HEK293 (cell line): ENCODE measurements at regions not wholly inside any gene's neighbourhood (a gene's known extent, or its start where the extent isn't known, plus 50 kb on each side); places are given as distances from the start of the nearest gene placed in this dataset.

Experiments used
- CTCF ChIA-PET: fragments of 350-600 bp; formaldehyde crosslinking; extraction: SDS; loops from one replicate; lab custom pipeline; 2021; ENCODE audit warnings: antibody characterized with exemption; lab: Yijun Ruan, JAX
- POLR2A ChIA-PET: fragments of 300-600 bp; formaldehyde crosslinking; extraction: SDS; loops from one replicate; lab custom pipeline; 2020; ENCODE audit warnings: antibody characterized with exemption, inconsistent platforms; lab: Yijun Ruan, JAX
- H3K27ac ChIP-seq: fragments of 200-500 bp; sonication (Bioruptor generic); 2 replicates; pipeline ENCODE4 v1.5.1; 2014; ENCODE audit warnings: low read depth, low read length, control low read depth, inconsistent platforms; ENCODE audit errors: extremely low read depth
- H3K36me3 ChIP-seq, 2 experiments: fragments of 200-500 bp in 1 of 2; sonication (Bioruptor generic) in 1 of 2; 1 replicate in 1 of 2; 2 replicates in 1 of 2; pipeline ENCODE4 v1.5.1; 2014 to 2017; ENCODE audit warnings: inconsistent platforms in 2 of 2, low read length in 2 of 2; ENCODE audit not compliant: control insufficient read depth in 2 of 2, insufficient read depth in 1 of 2
- H3K4me1 ChIP-seq: fragments of 200-500 bp; sonication (Bioruptor generic); 2 replicates; pipeline ENCODE4 v1.5.1; 2014; ENCODE audit warnings: mild to moderate bottlenecking, low read length, inconsistent platforms; ENCODE audit not compliant: control insufficient read depth, insufficient read depth
- H3K4me3 ChIP-seq: 2 replicates; pipeline ENCODE4 v1.5.1; 2011; ENCODE audit warnings: low read depth, mild to moderate bottlenecking, control low read depth, low read length, moderate library complexity
- H3K9me3 ChIP-seq: fragments of 200-500 bp; sonication (Bioruptor generic); 2 replicates; pipeline ENCODE4 v1.5.1; 2014; ENCODE audit warnings: low read depth, low read length, inconsistent platforms; ENCODE audit not compliant: control insufficient read depth, insufficient read depth
- MEIS1 ChIP-seq: sonication (generic); formaldehyde crosslinking; IDR thresholded peaks from 2 replicates; pipeline ENCODE4 v1.8.1; 2022; ENCODE audit warnings: missing genetic modification reagents, mild to moderate bottlenecking, borderline replicate concordance
- OSR2 ChIP-seq: fragments of 450-650 bp; formaldehyde crosslinking; IDR thresholded peaks from 2 replicates; pipeline ENCODE4 v1.5.1; 2016; ENCODE audit warnings: missing biosample characterization, missing genetic modification characterization
- PRDM1 ChIP-seq: fragments of 450-650 bp; formaldehyde crosslinking; IDR thresholded peaks from 2 replicates; pipeline ENCODE4; 2016; ENCODE audit warnings: missing biosample characterization, missing genetic modification characterization
- PRDM4 ChIP-seq: fragments of 450-650 bp; formaldehyde crosslinking; IDR thresholded peaks from 2 replicates; pipeline ENCODE4 v1.5.1; 2017; ENCODE audit warnings: missing biosample characterization, missing genetic modification characterization
- SCRT1 ChIP-seq: fragments of 450-650 bp; formaldehyde crosslinking; IDR thresholded peaks from 2 replicates; pipeline ENCODE4 v1.5.1; 2016; ENCODE audit warnings: missing biosample characterization, missing genetic modification characterization, borderline replicate concordance
- ZBTB1 ChIP-seq: fragments of 450-650 bp; formaldehyde crosslinking; IDR thresholded peaks from 2 replicates; pipeline ENCODE4 v1.5.1; 2016; ENCODE audit warnings: missing biosample characterization, missing genetic modification characterization
- ZBTB7A ChIP-seq: fragments of 450-650 bp; formaldehyde crosslinking; IDR thresholded peaks from 2 replicates; pipeline ENCODE4 v1.5.1; 2016; ENCODE audit warnings: low read depth, missing biosample characterization, missing genetic modification characterization
- ZNF133 ChIP-seq: fragments of 450-650 bp; formaldehyde crosslinking; IDR thresholded peaks from 2 replicates; pipeline ENCODE4 v1.5.1; 2016; ENCODE audit warnings: missing biosample characterization, missing genetic modification characterization
- ZNF169 ChIP-seq: fragments of 450-650 bp; formaldehyde crosslinking; IDR thresholded peaks from 2 replicates; pipeline ENCODE4 v1.5.1; 2016; ENCODE audit warnings: missing biosample characterization, missing genetic modification characterization
- ZNF184 ChIP-seq: fragments of 450-650 bp; IDR thresholded peaks from 2 replicates; pipeline ENCODE4 v1.5.1; 2018; ENCODE audit warnings: missing biosample characterization, mild to moderate bottlenecking, missing genetic modification characterization
- ZNF354C ChIP-seq: fragments of 450-650 bp; formaldehyde crosslinking; IDR thresholded peaks from 2 replicates; pipeline ENCODE4 v1.5.1; 2016; ENCODE audit warnings: missing biosample characterization, missing genetic modification characterization, low read depth, borderline replicate concordance
- ZNF362 ChIP-seq: fragments of 450-650 bp; formaldehyde crosslinking; IDR thresholded peaks from 2 replicates; pipeline ENCODE4 v1.5.1; 2016; ENCODE audit warnings: missing biosample characterization, missing genetic modification characterization
- ZNF37A ChIP-seq: fragments of 450-650 bp; IDR thresholded peaks from 2 replicates; pipeline ENCODE4 v1.5.1; 2018; ENCODE audit warnings: missing biosample characterization, missing genetic modification characterization
- ZNF391 ChIP-seq: fragments of 450-650 bp; formaldehyde crosslinking; IDR thresholded peaks from 2 replicates; pipeline ENCODE4 v1.5.1; 2016; ENCODE audit warnings: low read depth, missing biosample characterization, missing genetic modification characterization, borderline replicate concordance
- ZNF610 ChIP-seq: fragments of 450-650 bp; formaldehyde crosslinking; IDR thresholded peaks from 2 replicates; pipeline ENCODE4 v1.5.1; 2016; ENCODE audit warnings: missing biosample characterization, missing genetic modification characterization, borderline replicate concordance
- ZNF623 ChIP-seq: fragments of 450-650 bp; formaldehyde crosslinking; IDR thresholded peaks from 2 replicates; pipeline ENCODE4 v1.5.1; 2016; ENCODE audit warnings: missing biosample characterization, missing genetic modification characterization
- ZNF707 ChIP-seq: fragments of 450-650 bp; formaldehyde crosslinking; IDR thresholded peaks from 2 replicates; pipeline ENCODE4 v1.5.1; 2016; ENCODE audit warnings: missing biosample characterization, missing genetic modification characterization
- ZNF830 ChIP-seq: fragments of 450-650 bp; IDR thresholded peaks from 2 replicates; pipeline ENCODE4 v1.5.0; 2018; ENCODE audit warnings: missing biosample characterization, missing genetic modification characterization, low read depth, mild to moderate bottlenecking, moderate library complexity
- ZNF837 ChIP-seq: fragments of 450-650 bp; formaldehyde crosslinking; IDR thresholded peaks from 2 replicates; pipeline ENCODE4 v1.5.1; 2016; ENCODE audit warnings: missing biosample characterization, missing genetic modification characterization
- ZSCAN16 ChIP-seq: fragments of 450-650 bp; formaldehyde crosslinking; IDR thresholded peaks from 2 replicates; pipeline ENCODE4 v1.5.1; 2016; ENCODE audit warnings: missing biosample characterization, missing genetic modification characterization
- TF ChIP-seq, protein P1 (sequence below): sonication (generic); formaldehyde crosslinking; IDR thresholded peaks from 2 replicates; pipeline ENCODE4 v1.8.1; 2022; ENCODE audit warnings: mild to moderate bottlenecking, moderate library complexity, missing genetic modification reagents
- TF ChIP-seq, protein P2 (sequence below): fragments of 450-650 bp; formaldehyde crosslinking; IDR thresholded peaks from 2 replicates; pipeline ENCODE4 v1.5.1; 2017; ENCODE audit warnings: missing biosample characterization, missing genetic modification characterization
- TF ChIP-seq, protein P3 (sequence below): fragments of 450-650 bp; formaldehyde crosslinking; IDR thresholded peaks from 2 replicates; pipeline ENCODE4 v1.5.1; 2016; ENCODE audit warnings: missing biosample characterization, missing genetic modification characterization, low read depth

- CTCF ChIA-PET = interaction anchor here (0.5 kb wide), 1 partner anchor 79 kb away, joined by 5 read pairs; no protein-coding TSS in a partner anchor
- Histone ChIP-seq H3K4me3 (no peak overlapping the region), H3K4me1 (no peaks in the 10 kb centered on the region), H3K27ac (no peak overlapping the region), H3K36me3 (no peaks in the 10 kb centered on the region), H3K9me3 (no peaks in the 10 kb centered on the region)
- POLR2A ChIA-PET = no interaction called here
- no peak for TF ChIP-seq ZSCAN16 (tag by site-specific recombination)
- TF ChIP-seq ZNF37A (tag by site-specific recombination) = no peak
- TF ChIP-seq ZNF707 (tag by site-specific recombination) = no peak
- no peak for TF ChIP-seq ZNF391 (tag by site-specific recombination)
- no peak for TF ChIP-seq ZBTB7A (tag by site-specific recombination)
- TF ChIP-seq ZNF837 (tag by site-specific recombination) = no peak
- TF ChIP-seq, protein P1, sequence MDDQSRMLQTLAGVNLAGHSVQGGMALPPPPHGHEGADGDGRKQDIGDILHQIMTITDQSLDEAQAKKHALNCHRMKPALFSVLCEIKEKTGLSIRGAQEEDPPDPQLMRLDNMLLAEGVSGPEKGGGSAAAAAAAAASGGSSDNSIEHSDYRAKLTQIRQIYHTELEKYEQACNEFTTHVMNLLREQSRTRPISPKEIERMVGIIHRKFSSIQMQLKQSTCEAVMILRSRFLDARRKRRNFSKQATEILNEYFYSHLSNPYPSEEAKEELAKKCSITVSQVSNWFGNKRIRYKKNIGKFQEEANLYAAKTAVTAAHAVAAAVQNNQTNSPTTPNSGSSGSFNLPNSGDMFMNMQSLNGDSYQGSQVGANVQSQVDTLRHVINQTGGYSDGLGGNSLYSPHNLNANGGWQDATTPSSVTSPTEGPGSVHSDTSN = no peak
- TF ChIP-seq ZNF133 (tag by site-specific recombination) = no peak
Observed at GRCh38 chr6:54465649-54466300, 157.5 kb downstream of the TINAG start.

- no peaks in the 10 kb centered on the region for H3K4me1 ChIP-seq
- H3K4me3 ChIP-seq = no peak overlapping the region
- CTCF ChIA-PET = interaction anchor here (0.6 kb wide), 1 partner anchor 178 kb away, joined by 3 read pairs; no protein-coding TSS in a partner anchor
- TF ChIP-seq SCRT1 (tag by site-specific recombination) (no peak), PRDM1 (tag by site-specific recombination) (0 out of 2 replicates have a peak, but pooled peaks have one; percentile 11), ZNF184 (no peak)
- TF ChIP-seq, all 188 proteins: peak for 1
- no peaks in the 10 kb centered on the region for H3K36me3 ChIP-seq
- H3K27ac ChIP-seq = no peak overlapping the region
- POLR2A ChIA-PET = no interaction called here
- H3K9me3 ChIP-seq = no peaks in the 10 kb centered on the region
Observed at GRCh38 chr6:54467384-54467783, 159.1 kb downstream of the TINAG start.

DNA sequence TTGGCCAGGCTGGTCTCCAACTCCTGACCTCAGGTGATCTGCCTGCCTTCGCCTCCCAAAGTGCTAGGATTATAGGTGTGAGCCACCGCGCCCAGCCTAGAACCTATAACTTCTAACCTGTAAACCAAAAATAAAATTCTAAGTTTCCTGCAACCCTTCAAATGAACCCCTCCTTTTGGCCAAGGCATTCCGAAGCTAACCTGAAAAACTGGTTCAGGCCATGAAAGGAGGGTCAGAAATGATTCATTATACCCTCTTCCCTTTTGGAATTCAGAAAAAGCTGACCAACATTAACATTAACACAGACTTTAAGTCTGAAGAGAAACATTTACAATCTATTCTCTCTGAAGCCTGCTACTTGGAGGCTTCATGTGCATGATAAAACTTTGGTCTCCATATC, 165.1 kb downstream of the TINAG start:
- ChIA-PET CTCF (interaction anchor here (0.6 kb wide), 1 partner anchor 53 kb away, joined by 3 read pairs; no protein-coding TSS in a partner anchor), POLR2A (interaction anchor here (0.7 kb wide), 1 partner anchor 984 kb away, joined by 6 read pairs; no protein-coding TSS in a partner anchor)
- Histone ChIP-seq H3K27ac (no peak overlapping the region), H3K36me3 (no peaks in the 10 kb centered on the region), H3K9me3 (no peaks in the 10 kb centered on the region), H3K4me1 (no peaks in the 10 kb centered on the region), H3K4me3 (no peak overlapping the region)
- no peak for TF ChIP-seq ZNF354C (tag by site-specific recombination)
- TF ChIP-seq MEIS1 (CRISPR knock-in tag) = no peak
- TF ChIP-seq ZNF362 (tag by site-specific recombination) = no peak
- TF ChIP-seq ZNF184 = no peak
- TF ChIP-seq PRDM4 (tag by site-specific recombination) = no peak
- TF ChIP-seq ZNF169 (tag by site-specific recombination) = no peak
- no peak for TF ChIP-seq ZNF830 (tag by site-specific recombination)
- TF ChIP-seq ZNF623 = no peak
- no peak for TF ChIP-seq ZBTB1
- TF ChIP-seq, protein P2, sequence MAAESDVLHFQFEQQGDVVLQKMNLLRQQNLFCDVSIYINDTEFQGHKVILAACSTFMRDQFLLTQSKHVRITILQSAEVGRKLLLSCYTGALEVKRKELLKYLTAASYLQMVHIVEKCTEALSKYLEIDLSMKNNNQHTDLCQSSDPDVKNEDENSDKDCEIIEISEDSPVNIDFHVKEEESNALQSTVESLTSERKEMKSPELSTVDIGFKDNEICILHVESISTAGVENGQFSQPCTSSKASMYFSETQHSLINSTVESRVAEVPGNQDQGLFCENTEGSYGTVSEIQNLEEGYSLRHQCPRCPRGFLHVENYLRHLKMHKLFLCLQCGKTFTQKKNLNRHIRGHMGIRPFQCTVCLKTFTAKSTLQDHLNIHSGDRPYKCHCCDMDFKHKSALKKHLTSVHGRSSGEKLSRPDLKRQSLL (tag by site-specific recombination) = no peak
- TF ChIP-seq, protein P3, sequence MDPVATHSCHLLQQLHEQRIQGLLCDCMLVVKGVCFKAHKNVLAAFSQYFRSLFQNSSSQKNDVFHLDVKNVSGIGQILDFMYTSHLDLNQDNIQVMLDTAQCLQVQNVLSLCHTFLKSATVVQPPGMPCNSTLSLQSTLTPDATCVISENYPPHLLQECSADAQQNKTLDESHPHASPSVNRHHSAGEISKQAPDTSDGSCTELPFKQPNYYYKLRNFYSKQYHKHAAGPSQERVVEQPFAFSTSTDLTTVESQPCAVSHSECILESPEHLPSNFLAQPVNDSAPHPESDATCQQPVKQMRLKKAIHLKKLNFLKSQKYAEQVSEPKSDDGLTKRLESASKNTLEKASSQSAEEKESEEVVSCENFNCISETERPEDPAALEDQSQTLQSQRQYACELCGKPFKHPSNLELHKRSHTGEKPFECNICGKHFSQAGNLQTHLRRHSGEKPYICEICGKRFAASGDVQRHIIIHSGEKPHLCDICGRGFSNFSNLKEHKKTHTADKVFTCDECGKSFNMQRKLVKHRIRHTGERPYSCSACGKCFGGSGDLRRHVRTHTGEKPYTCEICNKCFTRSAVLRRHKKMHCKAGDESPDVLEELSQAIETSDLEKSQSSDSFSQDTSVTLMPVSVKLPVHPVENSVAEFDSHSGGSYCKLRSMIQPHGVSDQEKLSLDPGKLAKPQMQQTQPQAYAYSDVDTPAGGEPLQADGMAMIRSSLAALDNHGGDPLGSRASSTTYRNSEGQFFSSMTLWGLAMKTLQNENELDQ (tag by site-specific recombination) = no peak
- no peak for TF ChIP-seq ZNF610 (tag by site-specific recombination)
- TF ChIP-seq OSR2 (tag by site-specific recombination) = no peak
